ENCODE measurements at regions not wholly inside any gene's neighbourhood (a gene's known extent, or its start where the extent isn't known, plus 50 kb on each side); places are given as distances from the start of the nearest gene placed in this dataset.

- TF ChIP-seq POLR2A (IDR thresholded peaks at IDR 0.05) (no peak), CTCF (IDR thresholded peaks at IDR 0.05) (no peak)
Measured at GRCh38 chr4:31327031-31327430, 606.9 kb downstream of the PCDH7 start.
